B cell (primary cell): ENCODE measurements at regions not wholly inside any gene's neighbourhood (a gene's known extent, or its start where the extent isn't known, plus 50 kb on each side); places are given as distances from the start of the nearest gene placed in this dataset.

ENCODE experiments used
- ATAC-seq: fragments of 200-7000 bp; cut with Tn5 transposase; one replicate; pipeline ENCODE4 v1.10.0; 2021; ENCODE audit warnings: low read depth, mild to moderate bottlenecking, moderate number of reproducible peaks, moderate library complexity
- CTCF ChIA-PET: fragments of 350-600 bp; sonication (Branson Sonifier 250); formaldehyde crosslinking; loops from one replicate; lab custom pipeline; 2021; ENCODE audit warnings: antibody characterized with exemption, inconsistent platforms; lab: Charles Lee
- POLR2A ChIA-PET: fragments of 350-600 bp; sonication (Branson Sonifier 250); formaldehyde crosslinking; loops from one replicate; lab custom pipeline; 2021; ENCODE audit warnings: antibody characterized with exemption; lab: Charles Lee
- DNase-seq: peaks from one replicate; pipeline ENCODE4 v3.0.0; 2013
- H2AFZ ChIP-seq: 2 replicates; pipeline ENCODE4 v1.6.1; 2012; ENCODE audit warnings: mild to moderate bottlenecking, low read depth, low read length; ENCODE audit not compliant: insufficient read depth, poor library complexity, severe bottlenecking
- H3K27ac ChIP-seq, 2 donors: 1 replicate in 1 of 2; 2 replicates in 1 of 2; pipeline ENCODE4 v1.5.1; 2012 to 2013; ENCODE audit warnings: low read length in 2 of 2, mild to moderate bottlenecking in 2 of 2, moderate library complexity in 1 of 2
- H3K27me3 ChIP-seq, 4 experiments: fragments of 200-600 bp in 1 of 4; sonication (generic) in 1 of 4; replicated peaks in 1 of 4; 1 replicate in 2 of 4; 2 replicates in 2 of 4; pipeline versions ENCODE4 v1.6.1 to v1.7.0; 2013 to 2016; ENCODE audit warnings: low read length in 3 of 4, mild to moderate bottlenecking in 2 of 4, mixed read lengths in 1 of 4, moderate library complexity in 1 of 4; ENCODE audit not compliant: insufficient read depth in 4 of 4, control insufficient read depth in 3 of 4; ENCODE audit errors: control extremely low read depth in 1 of 4
- H3K36me3 ChIP-seq, 2 experiments: replicated peaks in 1 of 2; 1 replicate in 1 of 2; 2 replicates in 1 of 2; pipeline versions ENCODE4 v1.6.1 to v1.7.1; 2013; ENCODE audit warnings: low read length in 1 of 2; ENCODE audit not compliant: insufficient read depth in 2 of 2, control insufficient read depth in 1 of 2; ENCODE audit errors: control extremely low read depth in 1 of 2, extremely low read depth in 1 of 2
- H3K4me1 ChIP-seq, 2 donors: fragments of 200-600 bp in 1 of 2; sonication (generic) in 1 of 2; 1 replicate in 1 of 2; 2 replicates in 1 of 2; pipeline versions ENCODE4 v1.5.1 to v1.6.1; 2013 to 2017; ENCODE audit warnings: low read length in 2 of 2; ENCODE audit not compliant: control insufficient read depth in 2 of 2, insufficient read depth in 2 of 2
- H3K4me2 ChIP-seq: replicated peaks from 2 replicates; pipeline ENCODE3; 2012; ENCODE audit warnings: mild to moderate bottlenecking, low read depth, low read length; ENCODE audit not compliant: poor library complexity, severe bottlenecking
- H3K4me3 ChIP-seq, 5 experiments: fragments of 200-600 bp in 1 of 5; sonication (generic) in 1 of 5; 1 replicate in 3 of 5; 2 replicates in 2 of 5; pipeline versions ENCODE4 v1.5.1 to v1.7.0; 2011 to 2016; ENCODE audit warnings: low read length in 4 of 5, mild to moderate bottlenecking in 4 of 5, low read depth in 2 of 5, control low read depth in 1 of 5, moderate library complexity in 1 of 5; ENCODE audit not compliant: insufficient read depth in 1 of 5; ENCODE audit errors: control extremely low read depth in 1 of 5, extremely low read depth in 1 of 5
- H3K79me2 ChIP-seq: fragments of 200-600 bp; sonication (generic); one replicate; pipeline ENCODE4 v1.6.0; 2016; ENCODE audit warnings: low read length; ENCODE audit not compliant: control insufficient read depth, insufficient read depth
- H3K9ac ChIP-seq: fragments of 200-600 bp; sonication (generic); 2 replicates; pipeline ENCODE4 v1.6.1; 2017; ENCODE audit warnings: mild to moderate bottlenecking, low read length, moderate library complexity
- H3K9me3 ChIP-seq, 3 donors: one replicate each; pipeline versions ENCODE4 v1.6.1 to v1.7.1; 2013; ENCODE audit warnings: low read length in 2 of 3; ENCODE audit not compliant: control insufficient read depth in 2 of 3, insufficient read depth in 1 of 3; ENCODE audit errors: control extremely low read depth in 1 of 3
- H4K20me1 ChIP-seq: 2 replicates; pipeline ENCODE4 v1.6.0; 2012; ENCODE audit warnings: mild to moderate bottlenecking, low read length; ENCODE audit not compliant: insufficient read depth, control insufficient read depth, poor library complexity, severe bottlenecking
- H3K27ac Mint-ChIP-seq: one replicate; pipeline ENCODE4 v1.8.0; 2021; ENCODE audit warnings: mixed read lengths
- H3K27me3 Mint-ChIP-seq: one replicate; pipeline ENCODE4 v1.8.0; 2021; ENCODE audit warnings: mixed read lengths
- H3K4me1 Mint-ChIP-seq: one replicate; pipeline ENCODE4 v1.8.0; 2021; ENCODE audit warnings: mixed read lengths
- H3K4me3 Mint-ChIP-seq: one replicate; pipeline ENCODE4 v1.8.0; 2021; ENCODE audit warnings: mixed read lengths
- H3K9me3 Mint-ChIP-seq: one replicate; pipeline ENCODE4 v1.8.0; 2022; ENCODE audit warnings: mixed read lengths; ENCODE audit not compliant: insufficient read depth
- CTCF ChIP-seq: fragments of 200-600 bp; IDR thresholded peaks from one replicate; pipeline ENCODE4 v1.8.0; 2022; ENCODE audit warnings: antibody characterized with exemption, mild to moderate bottlenecking
- EZH2 ChIP-seq: IDR thresholded peaks from 2 replicates; pipeline ENCODE4 v1.6.1; 2012; ENCODE audit warnings: borderline replicate concordance, low read depth, mild to moderate bottlenecking, moderate library complexity, low read length; ENCODE audit not compliant: insufficient read depth, poor library complexity, severe bottlenecking
- WGBS: methylation state at CpG from one replicate; pipeline ENCODE4 v1.1.5; 2013; ENCODE audit warnings: missing lambda C conversion rate; ENCODE audit not compliant: insufficient coverage; 5-methylcytosine and 5-hydroxymethylcytosine counted together
- intact Hi-C: fragments of 100-400 bp; cut with micrococcal nuclease; formaldehyde crosslinking; loops from one replicate; pipeline ENCODE4 v1.10.0; 2022

GRCh38 chr1:222465211-222466041, 82.5 kb downstream of the HHIPL2 start:
- intact Hi-C loops = loop anchor here (1.0 to 2.0 kb wide), 7 partner anchors 123 to 657 kb away; partner anchors contain the start of genes MIA3 and TAF1A

More at GRCh38 chr1:222465211-222466041, 82.5 kb downstream of the HHIPL2 start:
- H3K4me3 ChIP-seq = peak overlapping the region; percentile 36 to 82 (median 72)
- ATAC-seq = peak; percentile 95
- no peaks in the 10 kb centered on the region for H4K20me1 ChIP-seq
- ChIA-PET POLR2A (interaction anchor here (0.5 to 1.8 kb wide), 2 partner anchors 179 to 1688 kb away, joined by 4 to 8 read pairs; no protein-coding TSS in a partner anchor), CTCF (interaction anchor here (0.6 to 6.4 kb wide), 31 partner anchors 10 to 987 kb away, joined by 3 to 87 read pairs (median 4); partner anchors contain the start of gene TAF1A)
- Mint-ChIP-seq H3K27me3 (peaks cover 13% of the 10 kb centered on the region), H3K4me3 (peak overlapping the region; percentile 92), H3K4me1 (peaks cover 13% of the 10 kb centered on the region), H3K27ac (peak overlapping the region; percentile 96), H3K9me3 (no peaks in the 10 kb centered on the region)
- H3K9me3 ChIP-seq = no peaks in the 10 kb centered on the region
- peak; percentile 92 for DNase-seq
- H3K79me2 ChIP-seq = no peaks in the 10 kb centered on the region
- H3K27ac ChIP-seq = peak overlapping the region; percentile 77 to 84
- peak overlapping the region; percentile 72 for H3K9ac ChIP-seq
- TF ChIP-seq CTCF = peak; percentile 100
- no peak for TF ChIP-seq EZH2
- peak overlapping the region; percentile 91 for H2AFZ ChIP-seq
- peaks cover 0 to under 1% (median 0%) of the 10 kb centered on the region in 4 experiments for H3K27me3 ChIP-seq
- peak overlapping the region; percentile 74 for H3K4me2 ChIP-seq
- 1% methylated on average over 45 of the region's 46 CpGs for WGBS
- peaks cover 3 to 15% of the 10 kb centered on the region in 2 donors for H3K4me1 ChIP-seq
- H3K36me3 ChIP-seq = no peaks in the 10 kb centered on the region
